ENCODE measurements at regions not wholly inside any gene's neighbourhood (a gene's known extent, or its start where the extent isn't known, plus 50 kb on each side); places are given as distances from the start of the nearest gene placed in this dataset.
"Not testable (repeated sequence)": the region's sequence is repeated elsewhere in the genome, so short reads cannot be mapped to it uniquely, and the experiment has no call there.

DNA sequence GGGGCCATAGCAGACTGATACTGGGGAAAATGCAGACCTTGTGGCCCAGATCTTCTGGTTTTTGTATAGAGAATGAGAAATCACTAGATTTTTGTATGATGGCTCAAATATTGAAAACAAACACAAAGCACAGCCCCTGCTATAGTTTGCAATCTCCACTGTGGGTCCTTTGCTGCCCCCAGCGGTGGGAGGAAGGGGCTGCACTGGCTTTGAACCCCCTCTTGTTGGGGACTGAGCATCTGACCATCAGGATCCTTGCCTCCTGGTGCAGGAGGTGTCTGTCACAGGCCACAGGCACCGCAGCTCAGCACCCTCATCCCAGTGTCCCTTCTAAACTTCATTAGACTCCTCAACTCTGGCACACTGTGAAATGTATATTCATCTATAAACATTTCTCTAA, 252.3 kb downstream of the BCL2L11 start:
- DNase-seq, result not testable (repeated sequence)

DNA sequence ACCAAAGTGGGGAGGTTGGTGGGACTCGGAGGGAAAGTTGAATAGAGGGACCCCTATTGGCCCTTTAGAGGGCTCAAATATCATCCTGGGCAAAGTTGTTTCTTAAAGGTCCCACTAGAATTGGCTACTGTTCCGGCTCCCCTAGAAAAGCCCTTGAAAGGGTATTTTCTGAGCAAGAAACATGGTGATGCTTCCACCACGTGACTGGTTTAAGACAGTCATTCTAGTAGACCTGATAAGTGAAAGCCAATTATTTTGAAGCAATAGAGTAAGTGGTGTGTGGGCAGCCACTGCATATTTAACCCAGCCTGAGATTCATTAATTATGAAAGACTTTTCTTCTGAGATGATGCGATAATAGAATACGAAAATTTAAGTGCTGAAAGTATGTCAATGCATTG, 253.3 kb downstream of the BCL2L11 start:
- DNase-seq, result not testable (repeated sequence)

DNA sequence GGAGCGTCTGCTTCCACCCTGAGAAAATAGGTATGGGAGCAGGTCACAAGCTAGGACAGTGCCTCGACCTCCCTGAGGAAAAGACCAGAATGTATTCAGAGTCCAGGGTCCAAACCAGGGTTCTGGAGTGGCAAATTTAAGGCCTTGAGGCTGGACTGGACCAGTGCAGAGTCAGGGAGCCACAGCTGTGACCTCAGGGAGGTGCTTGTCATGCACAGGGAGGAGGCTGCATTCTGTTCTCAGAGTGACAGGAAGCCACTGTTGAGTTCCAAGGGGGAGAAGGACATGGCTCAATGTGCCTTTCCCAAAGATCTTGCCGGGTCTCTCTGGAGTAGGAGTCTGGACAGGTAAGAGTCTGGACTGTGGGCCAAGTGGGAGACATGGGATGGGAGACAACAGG, 254.0 kb downstream of the BCL2L11 start:
- not testable (repeated sequence) for DNase-seq

DNA sequence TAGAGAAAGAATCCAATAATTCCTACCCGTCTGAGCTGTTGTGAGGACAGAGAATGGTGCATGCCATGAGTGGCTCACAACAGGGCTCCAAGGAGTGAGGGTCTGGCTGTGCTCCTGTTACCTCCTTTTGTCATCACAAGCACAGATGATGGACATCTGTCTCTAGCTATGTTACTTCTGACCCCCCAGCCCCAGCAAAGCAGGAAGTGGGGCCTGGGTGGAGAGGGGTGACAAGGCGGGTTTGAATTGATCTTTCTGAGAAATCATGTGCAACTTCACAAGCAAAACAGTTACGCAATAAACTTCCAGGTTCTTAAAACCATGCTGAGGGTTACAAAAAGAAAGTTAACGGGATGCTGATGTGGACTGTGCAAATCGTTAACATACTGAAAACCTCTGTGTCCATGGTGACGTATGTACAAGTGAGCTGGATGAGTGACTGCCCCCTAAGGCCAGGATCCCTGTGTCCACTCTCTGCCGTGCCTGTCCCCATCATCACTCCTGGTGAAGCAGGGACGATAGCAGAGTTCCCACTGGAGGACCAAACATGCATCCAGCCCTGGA, 254.7 kb downstream of the BCL2L11 start:
- not testable (repeated sequence) for DNase-seq

DNA sequence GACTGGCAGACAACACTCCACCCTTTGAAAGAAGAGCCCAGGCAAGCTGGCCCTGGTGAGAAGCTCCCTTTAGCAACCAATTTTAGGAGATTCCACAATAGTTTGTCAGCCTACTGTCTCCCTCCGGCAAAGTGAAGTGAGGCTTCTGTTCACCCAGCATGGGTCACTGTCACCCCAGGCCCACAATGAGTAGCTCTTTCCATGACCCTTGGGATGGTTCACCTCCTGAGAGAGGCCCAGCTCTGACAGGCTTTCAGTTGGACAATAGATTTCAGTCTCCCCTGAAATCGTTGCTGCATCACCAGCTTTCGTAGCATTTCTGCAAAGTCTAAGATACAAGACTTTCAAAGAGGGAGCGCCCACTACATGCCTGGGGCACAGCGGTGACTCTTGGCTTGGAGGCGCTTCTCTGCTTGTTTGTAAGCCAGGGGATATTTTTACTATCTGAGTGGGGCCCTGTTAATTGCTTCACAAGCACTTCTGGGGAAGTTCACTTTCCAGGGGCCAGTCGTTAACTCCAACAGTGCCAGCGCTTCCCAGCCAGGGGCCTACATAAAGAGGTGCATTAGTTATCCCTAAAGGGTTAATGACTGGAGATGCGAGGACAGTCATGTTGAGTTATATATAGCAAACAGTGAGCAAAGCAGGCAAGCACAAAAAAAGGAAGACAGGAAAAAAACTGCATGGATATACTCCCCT, 255.7 kb downstream of the BCL2L11 start:
- DNase-seq, result not testable (repeated sequence)

DNA sequence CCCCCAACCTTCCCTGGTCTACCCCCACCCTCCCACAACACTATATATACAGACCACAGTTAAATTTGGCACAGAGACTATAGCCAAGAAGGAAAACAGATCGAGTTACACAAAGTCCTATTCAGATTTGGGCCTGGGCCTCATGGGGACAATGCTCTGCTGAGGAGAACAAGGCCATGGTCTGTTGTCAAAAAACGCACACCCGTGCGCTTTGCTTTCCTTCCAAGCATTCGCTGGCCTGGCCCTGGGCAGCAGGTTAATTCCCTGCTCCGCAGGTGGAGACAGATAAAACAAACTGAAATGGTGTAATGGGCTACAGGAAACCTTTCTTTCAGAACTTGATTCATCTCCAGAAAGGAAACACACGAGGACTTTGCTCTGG, 256.2 kb downstream of the BCL2L11 start:
- DNase-seq, result not testable (repeated sequence)

DNA sequence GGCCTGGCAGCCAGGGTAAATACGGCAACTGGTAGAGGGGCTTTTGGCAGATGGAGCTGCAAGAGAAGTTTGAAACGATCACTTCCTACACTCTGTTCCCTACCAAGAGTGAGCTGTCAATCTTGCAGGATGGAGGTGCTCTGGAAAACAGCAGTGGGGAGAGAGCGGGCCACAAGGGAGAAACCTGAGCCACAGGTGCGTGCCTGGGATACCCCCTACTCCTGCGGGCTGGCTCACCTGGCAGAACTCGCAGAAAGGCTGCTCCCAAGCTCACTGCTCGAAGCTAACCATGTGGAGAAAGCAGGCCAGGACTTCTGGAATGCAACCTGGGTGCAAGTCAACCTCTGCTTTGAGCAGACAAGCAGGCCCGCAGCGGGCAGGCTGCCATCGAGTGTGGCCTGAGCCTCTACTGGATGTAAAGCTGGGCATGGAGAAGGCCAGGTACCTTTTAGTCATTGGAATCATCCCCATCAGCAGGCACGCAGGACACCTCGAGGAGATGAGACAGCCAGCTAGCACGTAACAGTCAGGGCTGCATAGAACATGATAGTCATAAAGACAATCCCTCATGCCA, 256.8 kb downstream of the BCL2L11 start:
- not testable (repeated sequence) for DNase-seq

DNA sequence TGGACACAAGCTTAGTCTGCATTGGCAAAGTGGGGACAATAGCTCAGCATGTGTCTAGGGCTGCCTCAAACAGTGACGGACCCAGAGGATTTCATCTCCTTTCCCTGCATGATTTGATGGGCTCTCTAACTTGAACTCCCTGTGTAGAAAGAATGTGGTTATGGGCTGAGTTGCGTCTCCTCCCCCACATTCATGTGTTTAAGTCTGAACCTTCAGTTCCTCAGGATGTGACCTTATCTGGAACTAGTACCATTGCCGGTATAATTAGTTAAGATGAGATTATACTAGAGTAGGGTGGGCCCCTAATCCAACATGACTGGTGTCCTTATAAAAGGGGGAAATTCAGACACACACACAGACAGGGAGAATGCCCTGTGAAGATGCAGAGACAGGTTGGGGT, 257.6 kb downstream of the BCL2L11 start:
- DNase-seq, result not testable (repeated sequence)

DNA sequence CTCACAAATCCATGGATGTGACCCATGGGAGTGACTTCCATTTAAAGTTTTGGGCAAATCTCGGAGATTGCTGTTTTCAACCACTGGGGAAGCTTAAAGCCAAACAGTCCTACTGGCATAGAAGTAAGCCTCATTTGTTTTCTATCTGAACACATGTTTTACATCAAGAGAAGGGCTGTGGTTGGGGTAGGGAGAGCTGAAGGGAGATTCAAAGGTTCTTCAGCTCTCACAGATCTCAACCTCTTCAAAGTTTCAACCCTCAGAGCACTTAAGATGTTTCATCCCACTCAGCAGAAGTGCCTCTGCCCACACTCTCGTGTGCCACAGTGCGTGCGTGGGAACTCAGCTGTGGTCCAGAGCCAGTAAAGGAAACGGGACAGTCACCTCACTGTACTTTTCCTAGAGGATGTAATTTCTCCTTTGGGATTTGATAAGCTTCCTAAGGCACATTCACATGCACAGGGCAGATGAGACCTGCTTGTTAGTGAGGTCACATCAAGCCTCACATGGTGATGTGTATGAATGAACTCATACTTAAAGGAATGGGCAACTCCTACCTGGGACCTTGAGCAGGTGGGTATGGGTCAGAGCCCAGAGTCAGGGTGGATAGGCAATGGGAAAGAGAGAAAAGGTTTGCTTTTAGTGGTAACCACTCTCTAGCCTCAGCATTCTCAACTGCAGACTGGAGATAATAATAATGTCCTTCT, 260.2 kb downstream of the BCL2L11 start:
- peak; percentile 43 for DNase-seq

DNA sequence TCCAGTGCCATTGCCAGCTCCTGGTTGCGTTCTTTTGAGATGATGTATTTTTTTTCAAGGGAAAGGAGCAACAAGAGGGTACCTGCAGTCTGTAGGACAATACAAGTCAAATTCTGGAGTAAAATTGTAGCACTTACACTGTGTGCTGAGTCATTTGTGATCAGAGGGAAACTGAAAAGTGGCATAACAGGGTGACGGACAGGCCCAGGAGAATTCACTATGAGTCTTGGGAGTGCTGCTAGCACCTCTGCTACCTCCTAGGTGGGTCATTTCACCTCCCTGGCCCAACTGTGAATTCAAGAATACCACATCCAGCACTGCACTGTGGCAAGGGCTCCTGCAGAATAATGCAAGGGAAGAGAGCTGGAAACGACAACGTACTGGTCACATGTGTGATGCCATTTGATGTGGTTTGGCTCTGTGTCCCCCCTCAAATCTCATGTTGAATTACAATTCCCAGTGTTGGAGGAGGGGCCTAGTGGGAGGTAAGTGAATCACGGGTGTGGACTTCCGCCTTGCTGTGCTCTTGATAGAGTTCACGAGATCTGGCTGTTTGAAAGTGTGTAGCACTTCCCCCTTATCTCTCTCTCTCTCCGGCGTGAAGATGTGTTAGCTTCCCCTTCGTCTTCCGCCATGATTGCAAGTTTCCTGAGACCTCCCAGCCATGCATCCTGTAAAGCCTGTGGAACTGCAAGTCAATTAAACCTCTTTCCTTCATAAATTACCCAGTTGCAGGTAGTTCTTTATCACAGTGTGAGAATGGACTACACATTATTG, 261.0 kb downstream of the BCL2L11 start:
- DNase-seq, result not testable (repeated sequence)

DNA sequence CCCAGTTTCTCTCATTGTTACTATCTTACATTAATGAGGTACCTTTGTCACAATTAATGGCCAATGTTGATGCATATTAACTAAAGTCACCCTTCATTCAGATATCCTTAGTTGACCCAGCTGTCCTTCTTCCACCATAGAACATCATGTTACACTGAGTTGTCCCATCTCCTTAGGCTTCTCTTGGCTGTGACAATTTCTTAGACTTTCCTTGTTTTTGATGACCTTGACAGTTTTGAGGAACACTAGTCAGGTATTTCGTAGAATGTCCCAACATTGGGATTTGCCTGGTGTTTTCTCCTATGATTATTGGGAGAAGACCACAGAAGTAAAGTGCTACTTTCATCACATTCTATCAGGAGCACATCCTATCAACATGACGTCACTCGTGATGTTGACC, 261.8 kb downstream of the BCL2L11 start:
- DNase-seq, result not testable (repeated sequence)

DNA sequence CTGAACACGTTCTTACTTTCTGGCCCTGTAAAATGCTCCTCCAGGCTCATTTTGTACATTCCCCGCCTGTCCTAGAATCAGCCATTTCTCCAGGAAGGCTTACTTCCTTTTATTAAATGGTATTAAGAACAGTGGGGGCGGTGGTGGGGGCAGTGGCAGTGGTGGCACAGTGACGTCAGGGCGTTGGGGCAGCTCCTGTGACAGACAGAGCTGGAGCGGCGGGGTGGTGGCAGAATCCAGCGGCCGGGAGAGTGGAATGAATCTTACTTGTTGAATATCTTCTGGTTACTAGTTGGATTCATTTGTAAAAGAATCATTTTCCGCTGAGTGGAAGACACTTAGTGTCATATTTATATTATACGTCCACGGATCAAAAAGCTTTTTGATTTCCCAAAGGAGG, 262.6 kb downstream of the BCL2L11 start:
- not testable (repeated sequence) for DNase-seq

DNA sequence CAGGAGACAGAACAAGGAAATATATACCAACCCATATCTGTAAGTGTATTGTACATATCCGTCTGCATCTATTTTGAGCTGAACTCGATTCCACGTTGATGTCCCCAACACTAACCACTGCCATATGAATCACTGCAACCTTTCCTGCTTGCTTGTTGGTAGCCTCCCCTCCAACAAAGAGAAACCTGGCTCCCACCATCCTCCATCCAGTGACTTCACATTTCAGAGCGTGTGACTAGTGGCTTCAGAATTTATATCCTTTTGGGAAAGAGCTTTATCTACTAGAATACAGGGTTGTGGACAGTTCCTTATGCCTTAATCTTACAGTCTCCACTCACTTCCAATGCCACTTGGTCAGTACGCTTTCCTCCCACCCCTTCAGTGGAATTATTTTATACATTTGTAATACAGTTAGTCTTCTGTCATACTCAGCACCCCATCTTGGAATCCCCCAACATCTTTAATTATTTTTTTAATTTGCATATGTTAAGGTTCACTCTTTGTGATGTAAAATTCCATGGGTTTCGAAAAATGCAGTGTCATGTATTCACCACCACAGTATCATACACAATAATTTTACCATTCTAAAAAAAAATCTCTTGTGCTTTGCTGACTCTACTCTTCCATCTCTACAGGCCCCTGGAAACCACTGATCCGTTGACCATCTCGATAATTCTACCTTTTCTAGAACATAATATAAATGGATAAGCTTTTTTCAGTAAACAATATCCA, 264.7 kb downstream of the BCL2L11 start:
- DNase-seq, result not testable (repeated sequence)

DNA sequence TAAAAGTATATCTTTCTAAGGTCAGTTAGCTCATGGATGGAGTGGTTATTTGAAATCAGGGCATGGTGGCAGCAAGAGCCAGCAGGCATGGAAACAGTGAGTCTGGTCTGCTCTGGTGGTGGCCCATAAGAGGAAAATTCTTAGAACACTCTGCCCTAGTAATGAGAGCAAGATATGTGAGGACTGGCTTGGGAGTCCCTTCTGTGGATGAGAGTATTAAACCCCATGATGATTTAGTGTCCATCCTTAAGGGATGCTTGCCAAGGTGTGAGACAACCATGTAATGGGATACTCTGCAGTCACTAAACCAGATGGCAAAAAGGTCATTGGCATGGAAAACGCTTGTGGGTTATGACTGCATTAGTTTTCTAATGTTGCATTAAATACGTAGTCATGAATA, 269.9 kb downstream of the BCL2L11 start:
- DNase-seq, result not testable (repeated sequence)

DNA sequence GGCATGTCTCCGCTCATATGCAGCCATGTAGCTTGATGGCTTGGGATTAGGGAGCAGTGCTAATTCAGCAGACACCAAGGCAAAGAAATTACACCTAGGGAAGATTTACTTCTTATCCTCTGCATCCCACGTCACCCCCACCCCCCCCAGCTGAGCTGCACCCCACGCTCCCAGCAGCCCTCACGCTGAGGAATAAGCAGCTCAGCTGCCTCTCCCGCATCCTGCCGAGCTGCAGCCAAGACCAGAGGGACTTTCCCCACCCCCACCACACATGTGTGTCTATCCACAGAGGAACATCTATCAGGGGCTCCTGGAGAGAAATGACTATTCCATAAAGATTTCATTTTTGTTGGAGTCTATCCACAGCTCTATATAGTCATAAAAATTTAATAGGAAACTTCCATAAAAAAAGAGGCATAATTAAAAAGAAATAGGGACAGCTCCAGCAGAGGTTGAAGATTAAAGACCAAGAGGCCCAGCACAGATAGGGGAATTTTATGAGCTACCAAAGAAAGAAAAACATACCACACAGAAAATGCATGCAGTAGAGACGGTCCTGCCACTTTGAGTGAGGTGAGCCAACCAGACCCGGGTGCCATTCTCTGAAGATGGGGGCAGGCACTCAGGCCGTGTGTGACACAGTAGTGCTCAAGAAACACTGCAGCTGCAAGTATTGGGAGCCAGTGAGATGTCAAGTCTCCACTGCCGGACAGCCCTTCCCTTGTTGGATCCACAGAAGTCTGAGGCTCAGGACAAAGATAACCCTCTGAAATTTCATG, 274.8 kb downstream of the BCL2L11 start:
- peak; percentile 65 for DNase-seq

DNA sequence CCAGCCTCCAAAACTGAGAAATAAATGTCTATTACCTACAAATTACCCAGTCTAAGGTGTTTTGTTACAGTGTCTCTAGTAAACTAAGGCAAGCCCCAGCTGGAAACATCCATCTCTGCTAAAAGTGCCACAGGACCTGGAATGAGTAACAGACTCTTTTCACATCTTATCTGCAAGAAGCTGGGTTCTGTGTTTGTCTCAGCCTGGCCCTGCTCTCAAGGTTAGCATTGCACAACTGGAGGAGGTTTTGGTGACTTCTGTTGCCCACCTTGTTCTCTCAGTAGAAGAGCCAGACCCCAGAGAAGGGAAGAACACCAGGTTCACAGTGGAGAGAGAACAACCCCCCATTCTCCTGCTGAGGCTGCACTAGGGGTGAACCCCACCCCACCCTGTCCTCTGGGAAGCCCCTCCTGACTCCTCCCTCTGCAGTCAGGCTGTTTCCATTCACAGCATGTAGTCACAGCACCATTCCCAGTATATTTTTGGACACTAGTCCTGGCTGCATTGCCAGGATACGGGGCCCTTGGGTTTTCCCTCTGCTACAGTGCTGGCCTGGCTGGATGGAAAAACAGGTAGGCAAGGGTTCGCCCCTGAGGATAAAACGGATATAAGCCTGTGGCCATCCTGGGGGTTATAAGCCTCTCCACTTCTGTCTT, 280.0 kb downstream of the BCL2L11 start:
- not testable (repeated sequence) for DNase-seq

DNA sequence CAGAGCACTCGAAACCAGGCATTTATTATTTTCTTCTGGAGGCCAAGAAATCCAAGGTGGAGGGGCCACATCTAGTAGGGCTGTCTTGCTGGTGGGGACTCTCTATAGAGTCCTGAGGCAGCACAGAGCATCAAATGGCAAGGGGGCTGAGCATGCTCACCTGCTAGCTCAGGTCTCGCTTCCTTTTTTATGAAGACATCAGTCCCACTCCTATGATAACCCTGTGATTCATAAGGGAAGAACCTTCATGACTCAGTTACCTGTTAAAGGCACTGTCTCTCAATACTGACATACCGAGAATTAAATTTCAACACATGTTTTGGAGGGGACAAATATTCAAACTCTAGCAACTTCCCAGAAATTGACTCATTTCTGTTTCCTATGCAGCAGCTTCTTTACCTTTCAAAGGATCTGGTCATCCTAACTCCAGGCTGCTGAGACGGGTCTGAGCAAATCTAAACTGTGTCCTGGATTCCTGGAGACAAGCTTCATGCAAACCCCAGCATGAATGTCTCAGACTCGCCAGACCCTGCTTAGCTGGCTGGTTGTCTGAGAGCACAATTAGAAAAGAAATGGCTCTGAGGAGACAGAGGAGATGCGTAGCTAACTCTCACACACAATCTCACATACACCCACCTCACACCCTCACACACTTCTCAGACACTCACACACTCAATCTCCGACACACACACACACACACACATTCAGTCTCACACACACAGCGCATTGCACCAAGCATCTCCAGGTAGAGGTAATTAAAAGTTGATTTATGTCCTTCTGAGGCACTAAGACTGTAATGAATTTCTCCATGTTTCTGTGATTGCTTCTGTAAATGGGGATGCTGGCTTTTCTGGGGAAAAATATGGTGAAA, 280.8 kb downstream of the BCL2L11 start:
- not testable (repeated sequence) for DNase-seq

DNA sequence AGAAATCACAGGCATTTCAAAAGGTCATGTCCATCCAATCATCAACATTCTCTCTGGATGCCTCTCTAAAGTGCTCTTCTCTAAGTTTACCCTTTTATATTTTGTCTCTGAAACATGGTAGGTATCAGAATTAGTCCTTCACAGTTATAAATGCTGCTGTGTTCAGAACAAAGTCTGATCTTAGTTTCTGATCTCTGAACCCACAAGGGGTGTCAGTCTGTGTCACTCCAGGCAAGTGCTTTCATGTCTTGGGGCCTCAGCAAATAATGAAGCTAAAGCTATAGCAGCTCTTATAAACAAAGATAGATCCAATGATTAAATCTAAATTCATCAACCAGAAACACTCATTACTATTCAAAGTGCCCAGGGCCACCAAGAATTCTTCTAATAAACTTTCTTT, 281.7 kb downstream of the BCL2L11 start:
- DNase-seq, result not testable (repeated sequence)

DNA sequence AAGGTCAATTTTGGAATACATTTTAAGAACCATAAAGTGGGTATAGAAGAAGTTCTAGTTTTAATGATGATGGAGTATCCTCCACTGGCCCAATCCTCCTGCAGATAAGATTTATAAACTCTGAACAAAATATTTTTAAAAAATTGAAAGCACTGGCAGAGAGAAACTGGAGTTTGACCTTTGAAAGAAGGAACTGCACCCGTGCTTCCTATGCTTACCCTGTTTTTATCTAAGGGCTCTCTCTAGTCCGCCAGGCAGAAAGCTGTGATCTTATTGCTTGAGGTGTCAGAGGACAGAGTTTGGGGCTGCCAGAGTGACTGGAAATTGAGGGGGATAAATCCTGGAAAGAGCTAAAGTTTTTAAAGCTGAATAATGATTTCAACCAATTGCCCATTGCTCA, 282.6 kb downstream of the BCL2L11 start:
- not testable (repeated sequence) for DNase-seq

DNA sequence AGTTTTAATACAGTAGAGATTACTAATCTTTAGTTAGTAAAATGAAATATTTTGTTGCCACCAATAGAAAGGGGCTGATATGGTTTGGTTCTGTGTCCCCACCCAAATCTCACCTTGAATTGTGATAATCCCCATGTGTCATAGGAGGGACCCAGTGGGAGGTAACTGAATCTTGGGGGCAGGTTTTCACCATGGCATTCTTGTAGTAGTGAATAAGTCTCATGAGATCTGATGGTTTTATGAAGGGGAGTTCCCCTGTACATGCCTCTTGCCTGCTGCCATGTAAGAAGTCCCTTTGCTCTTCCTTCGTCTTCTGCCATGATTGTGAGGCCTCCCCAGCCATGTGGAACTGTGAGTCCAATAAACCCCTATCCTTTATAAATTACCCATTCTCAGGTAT, 285.9 kb downstream of the BCL2L11 start:
- not testable (repeated sequence) for DNase-seq
